DMS114 treated with DMSO at 0.1 percent for 48 hours (cell line): ENCODE measurements at regions not wholly inside any gene's neighbourhood (a gene's known extent, or its start where the extent isn't known, plus 50 kb on each side); places are given as distances from the start of the nearest gene placed in this dataset.

Experiments
- DNase-seq: peaks from one replicate; lab custom pipeline; 2025; ENCODE audit not compliant: unreplicated experiment; lab: John Stamatoyannopoulos, UW

DNA sequence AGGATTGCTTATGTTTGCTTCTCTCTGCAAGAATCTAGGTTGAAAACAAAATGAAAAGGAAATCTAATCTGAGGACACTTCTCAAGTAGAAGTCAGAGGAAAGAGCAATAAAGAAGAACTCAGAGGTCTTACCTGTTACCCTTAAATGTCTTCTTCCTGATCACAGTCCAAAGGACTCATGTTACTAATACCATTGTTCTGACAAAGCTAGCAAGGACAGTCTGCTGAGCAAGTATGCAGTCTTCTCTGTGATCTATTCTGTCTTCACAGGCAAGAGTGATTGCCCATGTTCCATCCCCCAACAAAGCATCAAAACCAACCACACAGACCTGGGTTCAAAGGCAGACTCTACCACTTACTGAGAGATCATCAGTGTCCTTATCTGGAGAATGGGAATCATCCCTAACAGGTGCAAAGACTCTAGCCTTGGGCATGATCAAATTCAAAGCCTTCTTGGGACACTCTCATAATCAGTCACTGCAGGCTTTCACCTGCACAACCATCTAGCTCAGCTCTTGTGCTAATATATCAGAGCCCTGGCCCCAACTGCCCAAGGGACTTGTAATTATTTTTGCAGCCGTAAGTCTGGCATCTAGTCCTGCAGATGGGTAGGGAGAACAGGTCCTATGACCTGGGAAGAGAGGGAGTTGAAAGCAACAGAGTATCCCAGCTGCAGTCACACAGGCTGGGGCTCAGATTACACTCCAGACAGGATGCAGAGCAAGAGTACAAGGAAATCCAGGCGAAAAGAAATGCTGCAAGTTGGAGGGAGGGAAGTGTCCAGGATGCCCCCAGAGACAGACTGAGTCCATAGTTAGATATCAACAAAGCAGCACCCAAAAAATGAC lies 97.9 kb upstream of the NUDT4 start:
- DNase-seq = no peak

- DNase-seq = no peak
Observed at GRCh38 chr12:93287149-93287548, 90.6 kb upstream of the NUDT4 start.

DNA sequence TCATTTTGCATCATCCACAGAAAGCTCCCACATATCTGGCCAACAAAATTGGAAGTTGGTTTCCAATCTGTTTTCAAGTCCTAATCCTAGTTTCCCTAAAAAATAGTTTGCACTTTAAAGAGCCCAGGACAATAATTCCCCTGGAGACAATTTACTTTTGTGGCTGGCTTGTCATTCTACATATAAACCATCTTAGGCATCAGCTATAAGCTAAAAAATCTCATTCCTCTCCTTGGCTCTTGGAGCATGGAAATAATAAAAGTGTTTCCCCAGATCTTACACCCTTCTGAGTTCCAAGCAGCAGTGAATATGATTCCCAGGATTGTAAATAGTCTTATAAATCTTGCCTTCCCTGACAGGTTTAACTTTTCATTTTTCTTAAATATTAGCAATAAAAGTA lies 89.1 kb upstream of the NUDT4 start:
- DNase-seq = no peak

- DNase-seq = no peak
Observed at GRCh38 chr12:93290391-93290790, 87.3 kb upstream of the NUDT4 start.

DNA sequence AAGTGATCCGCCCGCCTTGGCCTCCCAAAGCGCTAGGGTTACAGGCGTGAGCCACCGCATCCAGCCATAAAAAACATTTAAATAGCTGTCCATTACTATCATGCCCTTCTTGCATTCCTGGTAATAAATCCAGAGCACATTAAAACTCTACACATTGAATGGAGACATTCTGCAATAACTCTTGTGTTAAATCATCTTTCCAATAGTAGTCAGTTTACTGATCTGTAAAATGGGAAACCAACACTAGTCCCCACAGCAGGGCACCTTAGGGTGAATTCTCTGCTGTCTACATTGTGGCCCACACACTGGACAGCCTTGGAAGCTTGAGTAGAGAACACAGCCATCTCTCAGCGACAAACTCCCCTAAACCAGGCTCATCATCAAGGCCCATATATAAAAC lies 85.5 kb upstream of the NUDT4 start:
- no peak for DNase-seq

DNA sequence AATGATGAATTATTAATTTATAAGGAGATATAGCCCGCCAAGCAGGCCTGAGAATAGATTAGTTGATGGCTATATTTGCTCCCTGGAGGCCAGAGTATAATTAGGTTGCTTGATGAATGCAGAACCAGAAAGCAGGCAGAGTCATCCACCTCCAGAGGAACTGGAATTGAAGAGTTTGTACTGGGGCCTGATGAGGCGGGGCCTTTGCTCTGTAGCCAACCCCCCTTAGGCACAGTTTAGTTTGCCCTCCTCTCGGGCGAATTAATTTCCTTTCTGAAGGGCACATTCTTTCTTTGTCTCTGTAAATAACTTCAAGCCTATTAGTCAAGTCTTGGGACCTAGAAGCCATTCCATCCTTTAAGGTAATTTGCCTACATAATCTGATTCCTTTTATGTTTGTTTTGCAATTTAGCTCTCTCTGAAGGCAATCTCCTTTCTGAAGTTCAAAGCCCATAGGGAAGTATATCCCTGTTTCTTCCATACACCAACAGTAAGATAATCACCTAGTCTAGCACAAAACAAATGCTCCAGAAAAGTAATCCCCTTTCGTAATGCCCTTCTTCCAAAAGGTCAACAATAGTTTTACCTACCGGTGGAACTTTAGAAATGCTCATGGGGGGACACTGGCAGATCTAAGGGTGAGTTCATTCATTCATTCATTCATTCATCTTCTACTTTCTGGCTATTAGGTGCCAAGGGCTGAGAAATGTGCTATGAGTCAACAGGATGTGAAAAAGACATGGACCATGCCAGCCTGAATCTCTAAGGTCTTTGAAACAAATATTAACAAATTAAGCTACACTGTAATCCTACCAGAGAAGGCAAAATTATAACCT lies 84.8 kb upstream of the NUDT4 start:
- no peak for DNase-seq

- no peak for DNase-seq
Observed at GRCh38 chr12:93297032-93297431, 80.7 kb upstream of the NUDT4 start.

- no peak for DNase-seq
Observed at GRCh38 chr12:93297536-93297935, 80.2 kb upstream of the NUDT4 start.

- DNase-seq = no peak
Observed at GRCh38 chr12:93299262-93299846, 78.4 kb upstream of the NUDT4 start.

GRCh38 chr12:93300611-93301021 lies 77.1 kb upstream of the NUDT4 start:
- DNase-seq = no peak

DNA sequence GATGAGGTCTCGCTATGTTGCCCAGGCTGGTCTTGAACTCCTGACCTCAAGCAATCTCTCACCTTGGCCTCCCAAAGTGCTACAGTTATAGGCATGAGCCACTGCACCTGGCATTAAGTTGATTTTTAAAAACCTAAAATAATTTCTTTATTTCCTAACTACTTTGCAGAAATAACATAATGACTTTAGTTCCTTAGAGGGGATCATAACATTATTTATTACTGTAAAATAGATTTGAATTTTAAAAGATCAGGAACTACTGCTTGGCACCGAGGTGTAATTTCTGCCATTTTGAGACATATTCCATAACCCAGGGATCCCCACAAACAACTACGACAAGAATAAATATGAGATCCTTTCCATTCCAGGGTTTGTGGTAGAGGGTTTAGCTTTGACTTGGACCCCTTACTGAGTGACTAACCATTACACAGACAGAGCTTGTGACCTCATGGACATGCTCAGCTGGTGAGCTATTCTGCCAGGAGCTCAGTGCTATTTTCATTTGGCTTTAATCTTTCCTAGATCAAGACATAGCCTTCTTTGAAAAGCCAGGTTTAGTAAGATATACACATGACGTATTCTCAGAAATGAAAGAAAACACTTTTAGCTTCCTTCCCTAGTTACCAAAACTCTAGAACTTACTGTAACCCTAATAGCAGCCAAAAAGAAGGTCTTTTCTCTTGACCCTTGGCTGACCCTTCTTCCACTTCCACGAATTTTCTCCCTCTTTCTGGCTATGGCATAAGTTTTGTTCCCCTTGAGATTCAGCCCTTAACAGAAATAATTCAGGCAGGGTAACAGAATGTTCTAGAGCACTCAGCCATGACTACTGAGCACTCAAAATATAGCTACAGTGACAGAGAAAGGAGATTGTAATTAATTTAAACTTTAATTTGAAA lies 75.1 kb upstream of the NUDT4 start:
- DNase-seq = no peak

GRCh38 chr12:93306636-93307035 lies 71.1 kb upstream of the NUDT4 start:
- DNase-seq = no peak

- no peak for DNase-seq
Observed at GRCh38 chr12:93308281-93308680, 69.4 kb upstream of the NUDT4 start.

GRCh38 chr12:93311827-93312226 lies 65.9 kb upstream of the NUDT4 start:
- DNase-seq = no peak

GRCh38 chr12:93314177-93314497 lies 63.6 kb upstream of the NUDT4 start:
- no peak for DNase-seq

GRCh38 chr12:93315385-93315906 lies 62.3 kb upstream of the NUDT4 start:
- DNase-seq = no peak

DNA sequence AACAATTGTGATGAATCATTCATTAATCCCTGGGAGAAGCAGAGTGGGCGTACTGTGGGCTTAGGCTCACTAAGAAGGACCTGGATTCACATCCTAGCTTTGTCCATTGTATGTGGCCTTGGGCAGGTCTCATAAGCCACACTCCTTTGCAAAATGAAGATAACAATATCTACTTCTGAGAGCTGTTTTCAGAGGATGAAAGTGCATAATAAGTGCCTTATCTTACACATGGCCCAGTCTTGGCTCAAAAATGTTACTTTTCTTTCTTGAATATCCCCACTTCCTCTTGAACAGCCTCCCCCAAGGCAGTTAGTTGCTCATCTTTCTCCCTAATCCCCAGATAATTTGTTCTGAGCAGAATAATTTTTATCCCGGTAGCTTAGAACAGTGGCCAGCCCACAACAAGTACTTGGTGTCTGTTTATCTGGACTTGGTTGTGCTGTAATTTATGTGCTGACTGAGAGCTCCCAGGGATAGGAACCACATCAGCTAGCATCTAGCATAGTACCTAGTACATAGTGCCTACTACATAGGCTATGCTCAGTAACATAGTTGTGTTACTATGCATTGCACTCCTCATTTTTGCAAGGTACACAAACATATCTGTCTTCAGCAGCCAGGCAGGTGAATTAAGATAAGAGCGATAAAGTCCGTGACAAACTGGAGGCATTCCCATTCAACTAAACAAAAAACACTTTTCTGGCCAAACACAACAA lies 61.7 kb upstream of the NUDT4 start:
- DNase-seq = no peak

- DNase-seq = no peak
Observed at GRCh38 chr12:93316623-93316971, 61.1 kb upstream of the NUDT4 start.

DNA sequence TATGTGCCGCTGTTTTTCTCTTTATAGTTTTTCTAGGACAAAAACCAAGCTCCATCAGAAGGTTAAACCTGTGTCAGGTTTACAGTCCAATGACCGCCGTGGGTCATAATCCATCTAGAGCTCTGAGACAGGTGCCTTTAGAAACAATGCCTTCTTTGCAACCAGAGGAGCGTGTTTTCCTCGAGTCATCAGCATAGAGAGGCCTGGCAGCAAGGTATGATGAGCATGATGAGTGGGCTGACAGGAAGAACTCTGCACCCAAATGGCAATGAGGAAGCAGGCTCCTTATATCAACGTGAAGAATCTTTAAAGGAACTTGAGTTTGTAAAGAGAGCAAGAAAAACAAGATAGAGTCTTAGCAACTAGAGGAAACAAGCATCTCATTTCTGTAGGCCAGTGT lies 60.5 kb upstream of the NUDT4 start:
- DNase-seq = no peak
